Kidney glomerular epithelial cell (primary cell): ENCODE measurements at regions not wholly inside any gene's neighbourhood (a gene's known extent, or its start where the extent isn't known, plus 50 kb on each side); places are given as distances from the start of the nearest gene placed in this dataset.
"Not testable (repeated sequence)": the region's sequence is repeated elsewhere in the genome, so short reads cannot be mapped to it uniquely, and the experiment has no call there.

ENCODE experiments used
- DNase-seq: peaks from one replicate; lab custom pipeline; 2025; lab: John Stamatoyannopoulos, UW

DNA sequence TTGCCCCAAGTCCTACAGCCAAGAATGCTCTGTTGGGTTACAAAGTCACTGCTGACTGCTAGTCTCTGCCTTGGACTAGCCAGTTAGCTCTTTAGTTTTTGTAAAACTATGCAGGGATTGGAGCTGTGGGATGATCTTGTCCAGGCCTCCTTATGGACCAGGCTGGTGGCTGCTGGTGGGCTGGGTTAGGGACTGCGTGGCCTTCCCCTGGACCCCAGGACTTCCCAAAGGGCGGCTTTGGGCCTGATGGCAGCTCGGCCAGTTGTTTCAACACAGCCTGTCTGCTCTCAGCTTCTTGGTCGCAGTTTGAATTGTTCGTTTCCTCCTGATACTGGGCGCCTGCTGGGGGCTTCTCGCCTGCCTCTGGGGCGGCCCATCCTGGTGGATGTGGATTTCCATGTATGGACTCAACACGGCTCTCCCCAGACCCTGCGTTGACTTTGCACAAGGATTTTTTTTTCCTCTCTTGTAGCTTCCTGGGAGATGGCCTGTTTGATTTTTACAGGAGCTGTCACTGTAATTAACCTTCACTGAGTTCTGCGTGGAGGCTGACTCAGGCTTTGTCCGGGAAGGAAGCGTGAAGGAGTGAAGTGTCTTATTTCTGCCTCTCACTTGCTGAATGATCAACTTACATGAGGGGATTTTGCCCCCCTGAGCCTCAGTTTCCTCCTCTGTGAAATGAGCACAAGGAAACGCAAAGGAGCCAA is 91.9 kb upstream of the NEURL1B start:
- no peak for DNase-seq

- no peak for DNase-seq
Observed at GRCh38 chr5:172548311-172548731, 92.7 kb upstream of the NEURL1B start.

DNA sequence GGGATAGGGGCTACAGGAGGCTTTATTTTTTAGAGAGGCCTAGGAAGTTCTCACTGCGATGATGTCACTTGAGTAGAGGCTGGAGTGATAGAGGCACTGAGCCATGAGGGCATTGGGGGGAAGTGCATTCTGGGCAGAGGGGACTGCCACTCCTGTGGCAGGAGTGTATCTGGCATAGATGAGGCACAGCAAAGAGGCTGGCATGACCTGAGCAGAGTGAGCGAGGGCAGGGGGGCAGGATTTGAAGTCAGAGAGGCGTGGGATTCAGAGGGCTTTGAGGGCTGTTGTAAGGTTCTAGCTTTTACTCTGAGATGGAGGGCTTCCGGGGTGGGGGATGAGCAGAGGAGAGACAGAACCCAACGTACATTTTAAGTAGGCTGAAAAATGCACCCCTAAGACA is 91.9 kb upstream of the SH3PXD2B start:
- DNase-seq: no peak

GRCh38 chr5:172545291-172545801 is 91.0 kb upstream of the SH3PXD2B start:
- DNase-seq: no peak

DNA sequence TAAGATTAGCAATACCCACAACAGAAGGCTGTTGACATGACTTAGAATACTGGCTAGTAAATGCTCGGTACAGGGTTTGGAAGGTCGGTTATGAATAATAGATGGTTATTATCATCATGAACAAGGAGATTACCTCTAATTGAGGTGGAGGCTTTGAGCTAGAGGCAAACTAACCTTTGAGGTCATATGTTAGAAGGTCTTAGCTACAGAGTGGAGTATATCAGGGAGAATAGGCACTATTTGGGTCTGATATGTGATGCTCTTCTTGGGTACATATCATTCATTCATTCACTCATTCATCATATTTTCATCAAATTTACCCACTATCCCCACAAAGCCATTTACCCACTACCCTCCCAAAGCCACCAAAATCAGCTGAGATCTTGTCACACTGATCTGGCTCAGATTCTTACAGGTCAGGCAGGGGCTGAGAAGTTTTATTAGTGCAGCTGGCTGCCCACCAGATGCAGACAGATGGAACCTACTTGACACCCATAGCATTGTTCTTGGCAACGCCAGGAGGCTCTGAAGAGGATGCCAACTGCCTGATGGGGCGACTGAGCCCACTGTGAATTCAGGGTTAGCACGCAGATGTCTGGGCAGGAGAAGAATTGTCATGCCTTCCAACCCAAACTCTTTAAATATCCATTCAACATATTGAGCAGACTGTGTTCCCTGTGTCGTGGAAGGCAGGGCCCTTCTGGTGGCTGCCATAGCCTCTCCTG is 90.2 kb upstream of the SH3PXD2B start:
- no peak for DNase-seq

- no peak for DNase-seq
Observed at GRCh38 chr5:172543484-172544298, 89.4 kb upstream of the SH3PXD2B start.

GRCh38 chr5:172542651-172543131 is 88.4 kb upstream of the SH3PXD2B start:
- no peak for DNase-seq

DNA sequence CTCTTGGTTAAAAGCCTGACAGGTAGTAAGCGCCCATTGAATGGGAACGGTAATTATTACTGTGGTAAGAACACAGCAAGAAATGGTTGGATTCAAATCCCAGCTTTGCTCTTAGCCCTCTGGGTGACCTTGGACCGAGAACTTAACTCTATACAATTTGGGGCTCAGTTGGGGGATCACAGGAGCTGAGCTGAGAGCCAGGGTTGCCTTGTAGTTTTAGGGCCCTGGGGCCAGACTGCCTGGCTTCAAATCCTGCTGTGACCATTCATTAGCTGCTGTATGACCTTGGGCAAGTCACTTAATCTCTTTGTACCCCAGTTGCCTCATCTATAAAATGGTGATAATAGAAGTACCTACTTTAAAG is 87.4 kb upstream of the SH3PXD2B start:
- no peak for DNase-seq

- no peak for DNase-seq
Observed at GRCh38 chr5:172541099-172541772, 86.9 kb upstream of the SH3PXD2B start.

GRCh38 chr5:172540099-172540870 is 86.0 kb upstream of the SH3PXD2B start:
- no peak for DNase-seq

- no peak for DNase-seq
Observed at GRCh38 chr5:172535108-172535445, 80.8 kb upstream of the SH3PXD2B start.

- DNase-seq: no peak
Observed at GRCh38 chr5:172534229-172535107, 80.1 kb upstream of the SH3PXD2B start.

DNA sequence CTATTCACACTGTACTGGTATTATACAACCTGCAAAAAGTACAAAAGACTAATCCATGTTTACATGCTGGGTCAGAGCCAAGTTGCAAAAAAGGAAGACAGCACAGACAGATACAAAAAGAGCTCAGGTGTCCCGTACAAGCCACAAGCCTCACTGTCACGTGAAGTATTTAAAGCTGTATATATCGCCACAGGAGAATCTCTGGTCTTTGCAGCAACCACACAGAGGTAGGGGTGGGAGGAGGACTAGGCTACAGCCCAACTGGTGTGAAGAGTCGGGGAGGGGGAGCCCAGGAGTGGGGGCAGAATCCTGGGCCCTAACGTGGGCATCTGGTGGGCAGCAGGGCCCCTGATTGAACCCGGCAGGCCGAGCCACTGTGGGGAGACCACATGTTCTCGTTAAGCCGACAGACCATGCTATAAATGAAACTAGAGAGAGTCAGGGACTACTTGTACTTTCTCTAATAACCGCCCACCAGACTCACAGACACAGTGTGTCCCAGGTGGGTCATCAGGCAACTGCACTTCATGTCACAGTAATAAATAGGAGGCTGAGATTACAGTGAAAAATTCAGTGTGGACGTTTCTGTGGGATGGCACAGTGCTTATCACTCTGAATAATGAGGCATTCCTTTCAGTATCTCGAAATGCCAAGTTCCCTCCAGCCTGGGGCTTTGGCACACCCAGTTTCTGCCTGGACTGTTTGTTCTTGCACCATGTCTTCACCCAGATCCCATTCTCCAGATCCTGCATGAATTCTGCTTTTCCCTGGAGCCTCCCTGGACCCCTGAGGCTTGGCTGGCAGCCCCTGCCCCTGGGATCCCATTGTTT is 79.3 kb upstream of the SH3PXD2B start:
- DNase-seq: no peak

DNA sequence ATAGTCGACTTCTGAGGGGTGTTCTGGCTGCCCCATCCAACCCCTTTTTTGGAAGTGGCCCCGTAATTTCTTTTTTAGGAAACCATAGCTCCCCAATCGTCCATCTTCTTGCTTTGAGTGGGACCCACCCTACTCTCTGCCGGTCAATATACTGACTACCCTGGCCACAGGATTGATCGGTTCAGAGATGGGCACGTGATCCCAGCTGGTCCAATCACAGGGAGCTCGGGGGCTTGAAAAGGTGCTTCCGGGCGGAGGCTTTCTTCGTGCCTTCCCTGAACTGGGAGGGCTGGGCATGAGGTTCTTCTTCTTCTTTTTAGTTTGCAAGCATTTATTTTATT is 78.7 kb upstream of the SH3PXD2B start:
- no peak for DNase-seq

- not testable (repeated sequence) for DNase-seq
Observed at GRCh38 chr5:172532439-172532838, 78.1 kb upstream of the SH3PXD2B start.

- no peak for DNase-seq
Observed at GRCh38 chr5:172531704-172532026, 77.3 kb upstream of the SH3PXD2B start.

- DNase-seq: no peak
Observed at GRCh38 chr5:172530878-172531703, 76.8 kb upstream of the SH3PXD2B start.

- DNase-seq: no peak
Observed at GRCh38 chr5:172530406-172530805, 76.1 kb upstream of the SH3PXD2B start.

- no peak for DNase-seq
Observed at GRCh38 chr5:172529896-172530295, 75.6 kb upstream of the SH3PXD2B start.
